HG02763 (cell line): ENCODE measurements at regions not wholly inside any gene's neighbourhood (a gene's known extent, or its start where the extent isn't known, plus 50 kb on each side); places are given as distances from the start of the nearest gene placed in this dataset.
"Not testable (repeated sequence)": the region's sequence is repeated elsewhere in the genome, so short reads cannot be mapped to it uniquely, and the experiment has no call there.

Experiments used
- ATAC-seq: cut with Tn5 transposase; IDR thresholded peaks from one replicate; pipeline ENCODE4 v1.9.1; 2021; ENCODE audit warnings: mild to moderate bottlenecking, moderate library complexity; ENCODE audit not compliant: unreplicated experiment

- ATAC-seq, result not testable (repeated sequence)
These were observed 50.0 kb upstream of the GPCPD1 start for GRCh38 chr20:5660756-5661155.
